ENCODE measurements at regions not wholly inside any gene's neighbourhood (a gene's known extent, or its start where the extent isn't known, plus 50 kb on each side); places are given as distances from the start of the nearest gene placed in this dataset.

DNA sequence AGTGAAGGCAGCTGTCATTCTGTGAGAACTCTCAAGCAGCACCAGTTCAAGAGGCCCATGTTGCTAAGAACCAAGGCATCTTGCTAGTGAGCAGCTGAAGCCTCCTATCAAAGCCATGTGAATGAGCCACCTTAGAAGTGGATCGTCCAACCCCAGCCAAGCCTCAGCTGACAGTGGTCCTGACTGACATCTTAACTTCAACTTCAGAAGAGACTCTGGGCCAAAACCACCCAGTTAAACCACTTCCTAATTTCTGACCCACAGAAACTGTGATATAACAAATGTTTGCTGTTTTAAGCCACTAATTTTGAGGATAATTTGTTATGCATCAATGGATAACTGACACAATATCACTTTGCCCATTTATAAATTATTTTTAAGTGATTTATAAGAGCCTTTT lies 256.0 kb downstream of the RPAP3 start:
- Histone ChIP-seq H3F3A (replicated peaks; ENCODE audit: insufficient read depth) (no peaks in the 10 kb centered on the region), H3K79me2 (ENCODE audit: insufficient read depth) (no peaks in the 10 kb centered on the region), H3K27me3 (ENCODE audit: insufficient read depth) (peaks cover 8% of the 10 kb centered on the region; the same call in 1 of the 2 replicates), H3K27ac (ENCODE audit: low read depth in 2 of 2, low read length in 1 of 2) (no peak overlapping the region), H3K4me2 (no peak overlapping the region), H3K36me3 (replicated peaks in 1 of 2; ENCODE audit: control insufficient read depth in 1 of 2, insufficient read depth in 2 of 2, low read length in 1 of 2) (no peaks in the 10 kb centered on the region), H3K9ac (no peak overlapping the region), H3K4me1 (ENCODE audit: control insufficient read depth in 1 of 2, insufficient read depth in 2 of 2, low read depth in 1 of 2, low read length in 1 of 2) (no peaks in the 10 kb centered on the region), H3K9me3 (no peaks in the 10 kb centered on the region), H3K4me3 (ENCODE audit: low read depth in 2 of 2, low read length in 1 of 2) (no peak overlapping the region), H3K9me2 (no peaks in the 10 kb centered on the region), H4K20me1 (ENCODE audit: insufficient read depth) (no peaks in the 10 kb centered on the region), H2AFZ (ENCODE audit: low read depth) (no peak overlapping the region)
- POLR2A ChIA-PET: no interaction called here
- DNase-seq: no peak
- TF ChIP-seq GABPA (IDR thresholded peaks at IDR 0.05; ENCODE audit: low read depth) (no peak), NFIC (IDR thresholded peaks at IDR 0.05; ENCODE audit: borderline replicate concordance) (no peak), FOSL2 (IDR thresholded peaks at IDR 0.05; ENCODE audit: borderline replicate concordance, low read depth) (no peak), MEF2A (IDR thresholded peaks at IDR 0.05; ENCODE audit: borderline replicate concordance, low read depth) (no peak), RXRA (IDR thresholded peaks at IDR 0.05; ENCODE audit: borderline replicate concordance, low read depth) (no peak), EZH2phosphoT487 (IDR thresholded peaks at IDR 0.05; ENCODE audit: borderline replicate concordance, low read depth) (no peak), EP300 (IDR thresholded peaks at IDR 0.05; ENCODE audit: borderline replicate concordance in 1 of 2, low read depth in 1 of 2, low read length in 1 of 2) (no peak), POLR2AphosphoS5 (IDR thresholded peaks at IDR 0.05; ENCODE audit: low read depth, low read length) (no peak), RFX5 (IDR thresholded peaks at IDR 0.05; ENCODE audit: low read length) (no peak), SMC3 (IDR thresholded peaks at IDR 0.05; ENCODE audit: low read depth, low read length) (no peak), NRF1 (IDR thresholded peaks at IDR 0.05; ENCODE audit: low read depth, low read length) (no peak)
- TF ChIP-seq, protein P1, sequence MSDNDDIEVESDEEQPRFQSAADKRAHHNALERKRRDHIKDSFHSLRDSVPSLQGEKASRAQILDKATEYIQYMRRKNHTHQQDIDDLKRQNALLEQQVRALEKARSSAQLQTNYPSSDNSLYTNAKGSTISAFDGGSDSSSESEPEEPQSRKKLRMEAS (IDR thresholded peaks at IDR 0.05; ENCODE audit: low read depth): no peak
- TF ChIP-seq, protein P2, sequence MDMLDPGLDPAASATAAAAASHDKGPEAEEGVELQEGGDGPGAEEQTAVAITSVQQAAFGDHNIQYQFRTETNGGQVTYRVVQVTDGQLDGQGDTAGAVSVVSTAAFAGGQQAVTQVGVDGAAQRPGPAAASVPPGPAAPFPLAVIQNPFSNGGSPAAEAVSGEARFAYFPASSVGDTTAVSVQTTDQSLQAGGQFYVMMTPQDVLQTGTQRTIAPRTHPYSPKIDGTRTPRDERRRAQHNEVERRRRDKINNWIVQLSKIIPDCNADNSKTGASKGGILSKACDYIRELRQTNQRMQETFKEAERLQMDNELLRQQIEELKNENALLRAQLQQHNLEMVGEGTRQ (IDR thresholded peaks at IDR 0.05; ENCODE audit: borderline replicate concordance, low read depth, low read length): no peak
- TF ChIP-seq, protein P3, sequence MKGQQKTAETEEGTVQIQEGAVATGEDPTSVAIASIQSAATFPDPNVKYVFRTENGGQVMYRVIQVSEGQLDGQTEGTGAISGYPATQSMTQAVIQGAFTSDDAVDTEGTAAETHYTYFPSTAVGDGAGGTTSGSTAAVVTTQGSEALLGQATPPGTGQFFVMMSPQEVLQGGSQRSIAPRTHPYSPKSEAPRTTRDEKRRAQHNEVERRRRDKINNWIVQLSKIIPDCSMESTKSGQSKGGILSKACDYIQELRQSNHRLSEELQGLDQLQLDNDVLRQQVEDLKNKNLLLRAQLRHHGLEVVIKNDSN (IDR thresholded peaks at IDR 0.05; ENCODE audit: borderline replicate concordance, low read depth): no peak
- TF ChIP-seq, protein P4, sequence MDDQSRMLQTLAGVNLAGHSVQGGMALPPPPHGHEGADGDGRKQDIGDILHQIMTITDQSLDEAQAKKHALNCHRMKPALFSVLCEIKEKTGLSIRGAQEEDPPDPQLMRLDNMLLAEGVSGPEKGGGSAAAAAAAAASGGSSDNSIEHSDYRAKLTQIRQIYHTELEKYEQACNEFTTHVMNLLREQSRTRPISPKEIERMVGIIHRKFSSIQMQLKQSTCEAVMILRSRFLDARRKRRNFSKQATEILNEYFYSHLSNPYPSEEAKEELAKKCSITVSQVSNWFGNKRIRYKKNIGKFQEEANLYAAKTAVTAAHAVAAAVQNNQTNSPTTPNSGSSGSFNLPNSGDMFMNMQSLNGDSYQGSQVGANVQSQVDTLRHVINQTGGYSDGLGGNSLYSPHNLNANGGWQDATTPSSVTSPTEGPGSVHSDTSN (IDR thresholded peaks at IDR 0.05): no peak
- TF ChIP-seq, protein P5, sequence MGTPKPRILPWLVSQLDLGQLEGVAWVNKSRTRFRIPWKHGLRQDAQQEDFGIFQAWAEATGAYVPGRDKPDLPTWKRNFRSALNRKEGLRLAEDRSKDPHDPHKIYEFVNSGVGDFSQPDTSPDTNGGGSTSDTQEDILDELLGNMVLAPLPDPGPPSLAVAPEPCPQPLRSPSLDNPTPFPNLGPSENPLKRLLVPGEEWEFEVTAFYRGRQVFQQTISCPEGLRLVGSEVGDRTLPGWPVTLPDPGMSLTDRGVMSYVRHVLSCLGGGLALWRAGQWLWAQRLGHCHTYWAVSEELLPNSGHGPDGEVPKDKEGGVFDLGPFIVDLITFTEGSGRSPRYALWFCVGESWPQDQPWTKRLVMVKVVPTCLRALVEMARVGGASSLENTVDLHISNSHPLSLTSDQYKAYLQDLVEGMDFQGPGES (IDR thresholded peaks at IDR 0.05; ENCODE audit: low read depth, low read length): no peak
- CTCF ChIA-PET: no interaction called here
- 0% methylated on average over 1 of the region's 1 CpG for WGBS (ENCODE audit: low lambda C conversion rate)

Measured in SK-N-SH (cell line).